Neural cell (in vitro differentiated cells): ENCODE measurements at regions not wholly inside any gene's neighbourhood (a gene's known extent, or its start where the extent isn't known, plus 50 kb on each side); places are given as distances from the start of the nearest gene placed in this dataset.

Experiments used
- H2AFZ ChIP-seq: fragments of 200-600, 300-800 bp; sonication (generic), shearing (Covaris generic); 2 replicates; pipeline ENCODE4 v1.6.0; 2014; ENCODE audit warnings: low read depth, mild to moderate bottlenecking, antibody characterized with exemption, low read length, moderate library complexity
- H3F3A ChIP-seq: fragments of 200-600 bp; shearing (Covaris generic); 2 replicates; pipeline ENCODE4 v1.6.1; 2016; ENCODE audit warnings: mild to moderate bottlenecking, moderate library complexity, mixed read lengths, antibody characterized with exemption, low read length; ENCODE audit not compliant: insufficient read depth, poor library complexity, severe bottlenecking
- H3K27ac ChIP-seq: fragments of 200-600, 300-800 bp; sonication (generic), shearing (Covaris generic); 2 replicates; pipeline ENCODE4 v1.5.1; 2014; ENCODE audit warnings: mild to moderate bottlenecking, low read length, moderate library complexity
- H3K27me3 ChIP-seq: fragments of 300-800, 200-600 bp; sonication (generic), shearing (Covaris generic); 2 replicates; pipeline ENCODE4 v1.6.0; 2014; ENCODE audit warnings: mild to moderate bottlenecking, low read depth, low read length, moderate library complexity; ENCODE audit not compliant: insufficient read depth
- H3K36me3 ChIP-seq: fragments of 300-800, 200-600 bp; sonication (generic), shearing (Covaris generic); 2 replicates; pipeline ENCODE4 v1.5.1; 2014; ENCODE audit warnings: mild to moderate bottlenecking, antibody characterized with exemption, low read length, moderate library complexity; ENCODE audit not compliant: insufficient read depth
- H3K4me2 ChIP-seq: fragments of 300-800, 200-600 bp; sonication (generic), shearing (Covaris generic); 2 replicates; pipeline ENCODE4 v1.6.0; 2014; ENCODE audit warnings: mild to moderate bottlenecking, low read length
- H3K4me3 ChIP-seq: fragments of 300-800, 200-600 bp; sonication (generic), shearing (Covaris generic); 2 replicates; pipeline ENCODE4 v1.5.1; 2014; ENCODE audit warnings: mild to moderate bottlenecking, low read length, moderate library complexity
- H3K79me2 ChIP-seq: fragments of 200-600 bp; shearing (Covaris generic); replicated peaks from 2 replicates; pipeline ENCODE4 v1.6.0; 2014; ENCODE audit warnings: mild to moderate bottlenecking, low read length, moderate library complexity; ENCODE audit not compliant: insufficient read depth
- H3K9ac ChIP-seq: fragments of 300-800, 200-600 bp; sonication (generic), shearing (Covaris generic); 2 replicates; pipeline ENCODE4 v1.6.1; 2016; ENCODE audit warnings: mild to moderate bottlenecking, low read length, mixed read lengths
- H3K9me2 ChIP-seq: fragments of 200-600 bp; shearing (Covaris generic); 2 replicates; pipeline ENCODE4 v1.6.1; 2016; ENCODE audit warnings: mild to moderate bottlenecking, low read length, mixed read lengths; ENCODE audit not compliant: insufficient read depth
- H3K9me3 ChIP-seq: fragments of 200-600, 300-800 bp; sonication (generic), shearing (Covaris generic); 2 replicates; pipeline ENCODE4 v1.6.1; 2016; ENCODE audit warnings: mild to moderate bottlenecking, mixed run types, low read length, moderate library complexity, mixed read lengths
- H4K20me1 ChIP-seq: fragments of 200-600 bp; shearing (Covaris generic); 2 replicates; pipeline ENCODE4 v1.6.1; 2016; ENCODE audit warnings: mild to moderate bottlenecking, mixed run types; ENCODE audit not compliant: insufficient read depth
- CTCF ChIP-seq: fragments of 450-650 bp; IDR thresholded peaks from 2 replicates; pipeline ENCODE4 v1.5.1; 2014; ENCODE audit warnings: antibody characterized with exemption, mild to moderate bottlenecking, moderate library complexity; ENCODE audit not compliant: poor library complexity, severe bottlenecking
- EP300 ChIP-seq: fragments of 450-650 bp; conservative IDR thresholded peaks from 2 replicates; pipeline ENCODE4 v1.6.1; 2014; ENCODE audit warnings: antibody characterized with exemption, mild to moderate bottlenecking, moderate library complexity; ENCODE audit not compliant: poor library complexity, severe bottlenecking
- EZH2 ChIP-seq: fragments of 200-600, 300-800 bp; shearing (Covaris generic), sonication (generic); IDR thresholded peaks from 2 replicates; pipeline ENCODE4 v1.6.1; 2014; ENCODE audit warnings: antibody characterized with exemption, low read length, borderline replicate concordance, mild to moderate bottlenecking; ENCODE audit not compliant: insufficient read depth, poor library complexity, severe bottlenecking
- MXI1 ChIP-seq: fragments of 450-650 bp; conservative IDR thresholded peaks from 2 replicates; pipeline ENCODE4 v1.6.1; 2014; ENCODE audit warnings: antibody characterized with exemption, mild to moderate bottlenecking; ENCODE audit not compliant: poor library complexity, severe bottlenecking
- POLR2AphosphoS5 ChIP-seq: IDR thresholded peaks from 2 replicates; pipeline ENCODE4 v1.6.1; 2012
- RAD21 ChIP-seq: fragments of 450-650 bp; conservative IDR thresholded peaks from 2 replicates; pipeline ENCODE4 v1.6.1; 2014; ENCODE audit warnings: antibody characterized with exemption, mild to moderate bottlenecking, moderate library complexity
- REST ChIP-seq: IDR thresholded peaks from 2 replicates; pipeline ENCODE4 v1.6.1; 2012; ENCODE audit warnings: borderline replicate concordance
- SMC3 ChIP-seq: fragments of 450-650 bp; conservative IDR thresholded peaks from 2 replicates; pipeline ENCODE4 v1.6.1; 2014; ENCODE audit warnings: antibody characterized with exemption, mild to moderate bottlenecking, moderate library complexity; ENCODE audit not compliant: poor library complexity
- TAF1 ChIP-seq: IDR thresholded peaks from 2 replicates; pipeline ENCODE4 v1.6.1; 2012; ENCODE audit warnings: low read depth

DNA sequence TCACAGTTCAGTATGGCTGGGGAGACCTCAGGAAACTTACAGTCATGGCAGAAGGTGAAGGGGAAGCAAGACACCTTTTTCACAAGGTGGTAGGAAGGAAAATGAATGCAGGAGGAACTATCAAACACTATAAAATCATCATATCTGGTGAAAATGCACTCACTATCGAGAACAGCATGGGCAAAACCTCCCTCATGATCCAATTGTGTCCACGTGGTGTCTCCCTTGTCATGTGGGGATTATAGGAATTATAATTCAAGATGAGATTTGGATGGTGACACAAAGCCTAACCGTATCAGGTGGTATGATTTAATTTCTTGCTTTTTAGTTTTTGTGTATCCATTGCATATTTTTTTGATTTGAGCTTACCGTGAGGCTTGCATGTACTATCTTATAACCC lies 133.2 kb upstream of the SYNCRIP start:
- Histone ChIP-seq H4K20me1 (no peaks in the 10 kb centered on the region), H3K4me3 (no peak overlapping the region), H3K4me2 (no peak overlapping the region), H3K27ac (no peak overlapping the region), H3K9me2 (no peaks in the 10 kb centered on the region), H3K9me3 (no peaks in the 10 kb centered on the region), H3F3A (no peaks in the 10 kb centered on the region), H3K79me2 (no peaks in the 10 kb centered on the region), H3K9ac (no peak overlapping the region), H3K27me3 (no peaks in the 10 kb centered on the region), H3K36me3 (no peaks in the 10 kb centered on the region), H2AFZ (no peak overlapping the region)
- TF ChIP-seq POLR2AphosphoS5 (no peak), TAF1 (no peak), EP300 (no peak), RAD21 (no peak), REST (no peak), EZH2 (no peak), CTCF (no peak), MXI1 (no peak), SMC3 (no peak)

GRCh38 chr6:85772641-85773040 lies 130.0 kb upstream of the SYNCRIP start:
- Histone ChIP-seq H3K27ac (no peak overlapping the region), H3F3A (no peaks in the 10 kb centered on the region), H3K9me3 (no peaks in the 10 kb centered on the region), H3K9me2 (no peaks in the 10 kb centered on the region), H3K9ac (no peak overlapping the region), H4K20me1 (no peaks in the 10 kb centered on the region), H3K79me2 (no peaks in the 10 kb centered on the region), H3K27me3 (no peaks in the 10 kb centered on the region), H2AFZ (no peak overlapping the region), H3K36me3 (no peaks in the 10 kb centered on the region), H3K4me3 (no peak overlapping the region), H3K4me2 (no peak overlapping the region)
- no peak for TF ChIP-seq SMC3
- no peak for TF ChIP-seq CTCF
- no peak for TF ChIP-seq RAD21
- no peak for TF ChIP-seq EZH2
- no peak for TF ChIP-seq POLR2AphosphoS5
- TF ChIP-seq TAF1 = no peak
- no peak for TF ChIP-seq REST
